Inferior parietal cortex (tissue), 1 donor: ENCODE measurements at regions not wholly inside any gene's neighbourhood (a gene's known extent, or its start where the extent isn't known, plus 50 kb on each side); places are given as distances from the start of the nearest gene placed in this dataset.

Experiments used
- DNase-seq: peaks from one replicate; pipeline ENCODE4 v3.0.0-alpha.2; 2016; ENCODE audit errors: extremely low spot score

DNA sequence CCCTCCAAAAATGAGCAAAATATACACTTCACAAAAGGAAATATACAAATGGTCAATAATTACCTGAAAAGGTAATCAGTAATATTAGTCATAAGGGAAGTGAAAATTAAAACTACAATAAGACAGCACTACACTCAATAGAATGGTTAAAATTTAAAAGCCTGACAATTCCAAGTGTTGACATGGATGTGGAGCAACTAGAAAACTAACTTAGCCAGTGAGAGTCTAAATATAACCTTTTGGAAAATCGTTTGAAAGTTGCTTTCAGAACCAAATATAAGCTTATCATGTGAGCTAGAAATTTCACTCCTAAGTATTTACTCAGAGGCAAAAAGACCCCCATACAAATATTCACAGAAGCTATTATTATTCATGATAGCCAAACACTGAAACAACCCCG is 105.1 kb upstream of the MVB12B start:
- DNase-seq = no peak

DNA sequence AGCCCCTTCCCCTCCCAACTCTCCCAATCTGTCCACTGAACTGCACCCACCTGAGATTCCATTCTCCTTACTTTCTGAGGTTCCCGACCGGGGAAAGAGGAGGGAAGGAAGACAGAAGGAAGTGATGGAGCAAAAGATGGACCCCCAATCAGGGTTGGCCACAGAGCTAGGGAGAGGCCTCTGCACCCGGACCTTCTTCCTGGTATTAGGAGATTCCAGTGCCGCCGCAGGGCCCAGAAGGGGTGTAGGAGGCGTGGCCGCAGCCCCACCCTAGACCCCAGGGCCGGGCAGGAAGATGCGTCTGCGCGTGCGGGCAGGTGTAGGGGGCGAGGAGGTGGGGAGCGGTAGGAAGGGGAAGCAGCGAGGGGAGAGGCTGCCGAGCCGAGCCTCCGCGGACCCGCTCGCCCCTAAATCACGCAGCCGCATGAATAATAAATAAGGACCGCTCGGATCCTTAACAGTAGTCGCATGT is 104.2 kb upstream of the MVB12B start:
- DNase-seq = no peak

DNA sequence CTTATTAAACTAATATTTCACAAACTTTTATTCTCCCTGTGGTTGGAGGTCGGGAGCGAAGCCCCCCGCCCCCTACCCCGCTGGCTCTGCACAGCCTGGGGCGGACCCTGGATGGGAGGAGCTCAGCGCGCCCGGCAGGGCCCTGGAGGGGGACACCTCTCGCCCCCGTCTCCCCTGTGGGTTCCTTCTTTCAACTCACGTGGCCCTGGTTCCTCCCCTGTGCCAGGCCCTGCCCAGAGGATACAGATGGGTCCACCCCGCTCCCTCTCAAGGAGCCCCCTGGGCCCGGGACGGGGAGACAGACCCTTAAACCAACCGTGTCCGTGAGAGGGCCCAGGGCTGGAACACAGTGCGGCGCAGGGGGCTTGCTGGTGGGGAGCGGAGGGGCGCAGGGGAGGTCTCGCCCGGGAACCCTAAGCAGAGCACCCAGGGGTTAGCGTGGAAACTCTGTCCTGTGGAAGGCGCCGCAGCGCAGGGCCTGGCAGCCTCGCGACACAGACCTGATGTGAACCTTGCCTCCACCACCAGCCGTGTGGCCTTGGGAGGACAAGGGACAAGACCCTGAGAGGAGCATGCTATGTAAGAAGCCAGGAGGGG is 103.7 kb upstream of the MVB12B start:
- no peak for DNase-seq

- no peak for DNase-seq
Observed at GRCh38 chr9:126223798-126224531, 102.7 kb upstream of the MVB12B start.

GRCh38 chr9:126225611-126226609 is 100.7 kb upstream of the MVB12B start:
- no peak for DNase-seq

DNA sequence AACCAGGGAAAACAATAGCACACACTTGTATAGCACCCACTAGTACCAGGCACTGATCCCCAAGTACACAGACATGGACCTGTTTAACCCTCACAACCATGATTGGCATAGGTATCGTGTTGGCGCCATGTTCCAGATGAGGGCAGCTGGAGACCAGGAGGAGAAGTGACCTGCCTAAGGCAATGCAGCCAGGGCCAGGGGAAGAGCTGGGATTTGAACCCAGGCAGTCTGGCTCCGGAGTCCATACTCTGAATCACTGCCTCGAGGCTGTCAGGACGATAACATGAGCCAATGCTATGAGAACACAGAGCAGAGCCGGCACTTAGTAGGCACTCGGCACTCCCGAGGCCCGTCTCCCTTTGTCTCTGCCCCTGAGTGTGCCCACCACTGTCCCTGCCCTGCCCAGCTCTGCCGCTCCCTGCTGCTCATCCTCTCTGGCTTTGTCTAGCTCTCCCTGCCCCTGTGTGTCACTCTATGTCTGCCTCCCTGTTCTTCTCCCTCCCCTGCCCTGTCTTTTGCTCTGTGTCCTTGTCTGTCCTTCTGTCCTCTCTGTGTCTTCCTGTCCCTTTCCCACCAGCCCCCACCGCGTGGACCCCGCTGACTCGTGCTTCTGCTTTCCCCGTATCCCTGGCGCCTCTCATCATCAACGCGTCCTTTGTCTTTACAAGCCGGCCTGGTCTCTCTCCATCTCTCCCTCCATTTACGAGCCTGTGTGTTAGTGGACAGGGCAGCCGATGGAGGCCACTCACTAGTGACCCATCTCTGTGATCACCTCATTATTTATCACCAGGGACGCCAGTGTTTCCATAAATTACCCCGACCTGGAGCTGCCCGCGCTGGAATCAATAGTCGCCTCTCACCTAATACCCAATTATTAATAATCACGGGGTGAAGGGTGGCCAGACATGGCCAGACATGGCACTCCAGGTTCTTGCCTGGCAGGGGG is 99.4 kb upstream of the MVB12B start:
- DNase-seq = no peak

GRCh38 chr9:126228111-126228780 is 98.4 kb upstream of the MVB12B start:
- no peak for DNase-seq

DNA sequence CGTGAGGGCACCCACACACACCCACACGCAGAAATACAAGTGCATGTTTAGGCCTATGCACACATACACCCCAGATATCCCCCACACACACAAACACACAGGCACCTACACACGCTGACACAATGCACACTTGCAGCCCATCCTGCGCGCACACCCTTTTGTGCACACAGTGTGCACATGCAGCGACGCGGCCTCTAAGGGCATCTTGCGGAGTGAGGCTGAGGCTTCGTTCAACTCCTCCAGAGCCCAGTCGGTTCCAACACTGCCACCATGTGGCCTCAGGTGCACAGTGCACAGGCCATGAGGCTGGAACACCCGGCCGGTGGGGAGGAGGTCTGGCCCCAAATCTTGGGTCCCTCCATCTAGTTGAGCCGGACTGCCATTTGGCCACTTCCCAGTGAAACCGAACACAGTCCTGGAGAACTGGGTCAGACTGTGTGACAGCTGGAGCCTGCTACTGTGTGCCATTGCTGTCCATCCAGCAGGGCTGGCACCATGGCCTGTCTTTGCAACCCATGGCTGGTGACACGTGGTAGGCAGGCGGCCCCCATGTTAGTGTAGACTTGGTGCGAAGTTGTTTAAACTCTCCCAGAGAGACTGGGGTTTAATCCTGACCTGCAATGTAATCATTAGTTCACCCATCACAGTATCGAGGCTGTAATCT is 97.7 kb upstream of the MVB12B start:
- DNase-seq = peak; percentile 86

DNA sequence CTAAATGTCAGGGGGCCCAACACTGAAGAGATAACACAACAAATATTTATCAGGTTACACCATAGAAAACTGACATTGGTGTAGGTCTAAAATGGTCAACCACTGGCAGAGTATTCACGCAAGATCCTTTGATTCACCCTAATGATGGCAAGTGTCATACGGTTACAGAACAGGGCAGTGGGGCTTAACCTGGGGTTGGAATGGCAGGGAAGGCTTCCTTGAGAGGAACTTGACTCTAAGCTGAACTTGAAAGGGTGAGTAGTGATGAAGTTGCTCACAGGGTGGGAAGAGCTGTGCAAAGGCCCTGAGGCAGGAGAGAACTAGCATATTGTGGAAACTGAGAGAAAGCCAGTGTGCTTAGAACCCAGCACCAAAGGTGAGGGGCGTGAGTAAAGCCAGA is 97.1 kb upstream of the MVB12B start:
- no peak for DNase-seq

GRCh38 chr9:126230692-126231091 is 95.9 kb upstream of the MVB12B start:
- DNase-seq = no peak

DNA sequence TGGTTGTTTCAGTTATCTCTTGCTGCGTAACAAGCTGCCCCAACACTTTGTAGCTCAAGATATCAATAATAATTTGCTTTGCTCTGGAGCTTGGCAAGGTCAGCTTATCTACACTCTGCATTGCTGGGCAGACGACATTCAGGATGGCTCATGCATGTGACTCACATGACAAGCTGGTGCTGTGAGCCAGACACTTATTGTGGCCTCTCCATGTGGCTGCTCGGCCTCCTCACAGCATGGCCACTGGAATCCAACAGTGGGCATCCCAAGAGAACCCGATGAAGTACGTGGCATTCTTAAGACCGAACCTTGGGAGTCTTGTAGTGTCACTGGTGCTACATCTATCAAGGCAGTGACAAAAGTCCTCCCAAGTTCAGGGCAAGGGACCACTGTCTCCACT is 94.2 kb upstream of the MVB12B start:
- DNase-seq = no peak

DNA sequence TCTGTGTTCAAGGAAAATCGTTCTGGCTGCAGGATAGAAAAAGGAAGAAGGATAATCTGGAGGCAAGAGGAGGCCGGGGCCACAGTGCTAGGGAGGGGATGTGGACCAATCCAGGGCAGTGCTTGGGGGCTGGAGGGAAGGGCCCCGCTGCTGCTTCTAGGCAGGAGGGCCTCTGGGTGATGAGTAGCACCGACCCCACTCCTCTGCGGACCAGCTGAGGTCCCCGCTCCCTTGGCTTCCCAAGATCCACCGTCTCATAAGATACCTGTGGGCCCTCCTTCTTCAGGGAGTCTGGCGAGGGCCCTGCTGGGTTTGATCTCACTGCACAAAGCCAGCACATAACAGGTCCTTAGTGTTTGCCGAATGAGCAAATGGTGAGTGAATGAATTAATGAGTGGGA is 93.5 kb upstream of the MVB12B start:
- no peak for DNase-seq

DNA sequence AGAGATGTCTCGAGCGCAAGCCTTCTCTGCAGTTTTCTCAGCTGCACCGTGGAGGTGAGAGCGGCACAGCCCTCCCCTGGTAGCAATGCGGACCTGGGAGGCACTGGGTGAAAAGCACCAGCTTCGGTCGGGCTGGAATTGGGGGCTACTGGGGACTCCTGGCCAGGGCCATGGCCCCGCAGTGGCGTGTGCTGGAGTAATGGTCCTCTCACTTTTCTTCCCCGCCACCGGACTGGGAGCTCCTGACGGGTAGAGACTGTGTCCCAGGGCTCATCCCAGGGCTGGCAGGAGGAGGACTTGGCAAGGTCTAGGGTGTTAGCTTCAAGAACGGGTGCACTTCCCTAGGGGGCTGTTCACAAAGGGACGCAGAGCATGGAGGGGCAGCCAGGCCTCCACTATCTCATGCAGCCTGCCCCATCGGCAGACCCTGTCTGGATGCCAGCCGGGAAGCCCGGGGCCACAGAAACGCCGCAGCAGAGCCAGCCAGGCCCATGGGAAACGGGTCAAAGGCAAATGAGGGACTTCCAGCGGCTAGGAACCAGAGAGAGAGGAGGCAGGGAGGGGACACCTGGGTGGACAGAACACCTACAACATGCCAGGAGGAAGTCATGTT is 92.6 kb upstream of the MVB12B start:
- no peak for DNase-seq

DNA sequence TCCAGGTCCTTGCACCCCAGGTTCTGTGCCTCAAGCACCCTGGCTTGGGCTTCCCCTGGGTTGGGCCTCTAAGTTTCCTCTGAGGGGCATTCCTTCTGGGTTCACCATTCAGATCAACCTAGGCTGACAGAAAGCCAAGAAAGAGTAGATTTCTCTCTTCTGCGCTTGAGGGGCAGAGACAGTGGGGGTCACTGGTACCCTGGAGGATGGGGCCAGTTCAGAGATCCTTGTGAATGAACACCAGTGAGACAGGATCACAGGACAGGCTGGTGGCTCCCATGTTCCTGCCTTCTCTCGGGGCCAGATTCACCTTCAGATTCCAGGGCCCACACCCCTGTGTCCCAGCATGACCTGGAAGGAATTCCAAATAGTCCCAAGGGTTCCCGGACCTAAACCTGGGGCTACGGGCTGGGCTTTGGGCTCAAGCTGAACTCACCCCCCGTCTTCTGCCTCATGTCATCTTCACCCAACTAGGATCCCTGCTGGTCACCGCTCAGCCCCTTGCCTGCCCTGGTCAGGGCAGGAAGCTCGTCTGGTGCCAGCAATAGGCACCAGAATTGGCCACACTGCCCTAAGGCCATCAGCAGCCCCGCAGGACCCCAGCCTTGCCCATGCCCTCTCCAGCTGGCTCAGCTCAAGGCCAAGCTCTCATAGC is 91.8 kb upstream of the MVB12B start:
- DNase-seq = no peak

DNA sequence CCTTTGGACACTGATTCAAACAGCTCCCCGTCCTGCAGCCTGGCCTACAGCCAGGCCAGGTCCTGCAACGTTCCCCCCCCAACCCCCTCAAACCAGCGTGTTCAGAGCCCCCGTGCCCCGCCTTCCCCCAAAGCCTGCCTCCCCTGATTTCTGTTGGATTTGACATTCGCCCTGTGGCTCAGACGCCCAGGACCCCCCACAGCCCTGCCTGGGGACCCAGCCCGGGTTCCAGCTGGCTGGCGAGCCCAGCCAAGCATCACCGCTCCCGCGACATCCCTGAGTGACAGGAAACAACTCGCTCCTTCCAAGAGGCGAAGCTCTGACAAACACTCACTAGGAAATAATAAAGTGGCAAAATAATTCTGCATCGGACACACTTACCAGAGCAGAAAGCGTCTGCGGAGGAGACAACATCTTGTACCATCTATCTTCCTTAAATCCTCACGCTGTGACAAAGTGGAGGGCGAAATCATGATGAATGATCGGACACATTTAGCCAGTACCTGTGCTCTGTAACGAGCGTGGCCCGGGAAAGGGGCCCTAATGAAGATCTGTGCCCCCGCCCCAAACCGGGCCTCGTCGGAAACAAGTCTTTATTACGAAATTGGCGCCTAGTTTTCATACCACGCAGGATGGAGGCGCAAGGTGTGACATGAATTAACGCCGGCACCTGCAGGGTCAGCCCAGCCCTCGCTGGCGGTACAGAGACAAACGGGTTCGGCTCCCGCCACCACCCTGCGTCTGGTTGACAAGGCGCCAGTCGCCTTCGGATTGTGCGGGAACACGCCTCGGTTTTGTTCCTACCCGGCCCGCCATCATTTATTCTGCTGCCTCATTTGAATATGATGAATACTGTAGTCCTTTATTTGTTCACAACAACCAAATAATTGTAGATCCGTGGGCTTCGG is 91.0 kb upstream of the MVB12B start:
- DNase-seq = no peak

GRCh38 chr9:126236273-126236672 is 90.4 kb upstream of the MVB12B start:
- DNase-seq = no peak

- DNase-seq = no peak
Observed at GRCh38 chr9:126238415-126238814, 88.2 kb upstream of the MVB12B start.

- no peak for DNase-seq
Observed at GRCh38 chr9:126239515-126239914, 87.1 kb upstream of the MVB12B start.
